Mesothelial cell of epicardium (in vitro differentiated cells): ENCODE measurements at regions not wholly inside any gene's neighbourhood (a gene's known extent, or its start where the extent isn't known, plus 50 kb on each side); places are given as distances from the start of the nearest gene placed in this dataset.

ENCODE experiments used
- DNase-seq, 2 experiments: peaks; one replicate each; pipeline ENCODE4 v3.0.0; 2021; ENCODE audit warnings: low spot score in 2 of 2; ENCODE audit not compliant: unreplicated experiment in 2 of 2
- H3K27ac Mint-ChIP-seq: 2 replicates; pipeline ENCODE4 v1.8.0; 2021; ENCODE audit warnings: mixed read lengths
- H3K27me3 Mint-ChIP-seq: 2 replicates; pipeline ENCODE4 v1.8.0; 2021; ENCODE audit warnings: low read depth, mixed read lengths
- H3K36me3 Mint-ChIP-seq: 2 replicates; pipeline ENCODE4 v1.8.0; 2021; ENCODE audit warnings: mixed read lengths
- H3K4me1 Mint-ChIP-seq: 2 replicates; pipeline ENCODE4 v1.8.0; 2021; ENCODE audit warnings: mixed read lengths
- H3K4me3 Mint-ChIP-seq: 2 replicates; pipeline ENCODE4 v1.8.0; 2021; ENCODE audit warnings: mild to moderate bottlenecking, moderate library complexity, mixed read lengths
- H3K9me3 Mint-ChIP-seq: 2 replicates; pipeline ENCODE4 v1.8.0; 2021; ENCODE audit warnings: mixed read lengths
- CTCF ChIP-seq: fragments of 200-600 bp; sonication (generic); IDR thresholded peaks from one replicate; pipeline ENCODE4 v1.5.0; 2021; ENCODE audit warnings: antibody characterized with exemption; ENCODE audit not compliant: unreplicated experiment

- no peaks in the 10 kb centered on the region for H3K27me3 Mint-ChIP-seq
- no peak for TF ChIP-seq CTCF
- no peak for DNase-seq
- H3K9me3 Mint-ChIP-seq: peaks cover 61% of the 10 kb centered on the region
- H3K4me3 Mint-ChIP-seq: no peak overlapping the region
- no peak overlapping the region for H3K27ac Mint-ChIP-seq
- no peaks in the 10 kb centered on the region for H3K4me1 Mint-ChIP-seq
- H3K36me3 Mint-ChIP-seq: peaks cover 2% of the 10 kb centered on the region
These were observed 249.2 kb upstream of the PKN2 start for GRCh38 chr1:88434836-88435235.

- H3K4me3 Mint-ChIP-seq: no peak overlapping the region
These were observed 243.1 kb upstream of the PKN2 start for GRCh38 chr1:88441022-88441421.

GRCh38 chr1:88451856-88452255, 232.2 kb upstream of the PKN2 start:
- Mint-ChIP-seq H3K4me1 (no peaks in the 10 kb centered on the region), H3K9me3 (peaks cover 11% of the 10 kb centered on the region), H3K27me3 (peaks cover 17% of the 10 kb centered on the region), H3K27ac (no peak overlapping the region), H3K36me3 (no peaks in the 10 kb centered on the region), H3K4me3 (no peak overlapping the region)
- TF ChIP-seq CTCF: no peak
- DNase-seq: no peak

More at GRCh38 chr1:88441022-88441421, 243.1 kb upstream of the PKN2 start:
- H3K27ac Mint-ChIP-seq: no peak overlapping the region
- no peaks in the 10 kb centered on the region for H3K4me1 Mint-ChIP-seq
- peaks cover 3% of the 10 kb centered on the region for H3K27me3 Mint-ChIP-seq
- no peak for DNase-seq
- H3K36me3 Mint-ChIP-seq: no peaks in the 10 kb centered on the region
- no peak for TF ChIP-seq CTCF
- peaks cover 35% of the 10 kb centered on the region for H3K9me3 Mint-ChIP-seq

- Mint-ChIP-seq H3K27me3 (peaks cover 16% of the 10 kb centered on the region), H3K27ac (no peak overlapping the region), H3K4me1 (no peaks in the 10 kb centered on the region), H3K36me3 (no peaks in the 10 kb centered on the region), H3K9me3 (peaks cover 11% of the 10 kb centered on the region), H3K4me3 (no peak overlapping the region)
- TF ChIP-seq CTCF: no peak
- DNase-seq: no peak
These were observed 230.8 kb upstream of the PKN2 start for GRCh38 chr1:88453295-88453694.

- DNase-seq: no peak
- Mint-ChIP-seq H3K27me3 (peaks cover 13% of the 10 kb centered on the region), H3K4me3 (no peak overlapping the region), H3K9me3 (peaks cover under 1% of the 10 kb centered on the region), H3K27ac (no peak overlapping the region), H3K4me1 (no peaks in the 10 kb centered on the region), H3K36me3 (no peaks in the 10 kb centered on the region)
- TF ChIP-seq CTCF: no peak
These were observed 229.3 kb upstream of the PKN2 start for GRCh38 chr1:88454781-88455180.

- H3K9me3 Mint-ChIP-seq: no peaks in the 10 kb centered on the region
- H3K4me3 Mint-ChIP-seq: no peak overlapping the region
- H3K36me3 Mint-ChIP-seq: no peaks in the 10 kb centered on the region
- no peak for DNase-seq
- H3K27me3 Mint-ChIP-seq: peaks cover 20% of the 10 kb centered on the region
- no peak for TF ChIP-seq CTCF
- no peaks in the 10 kb centered on the region for H3K4me1 Mint-ChIP-seq
- no peak overlapping the region for H3K27ac Mint-ChIP-seq
These were observed 228.3 kb upstream of the PKN2 start for GRCh38 chr1:88455621-88456256.
